NCI-H526 (cell line): ENCODE measurements at regions not wholly inside any gene's neighbourhood (a gene's known extent, or its start where the extent isn't known, plus 50 kb on each side); places are given as distances from the start of the nearest gene placed in this dataset.
"Not testable (repeated sequence)": the region's sequence is repeated elsewhere in the genome, so short reads cannot be mapped to it uniquely, and the experiment has no call there.

Source experiments
- DNase-seq, 2 experiments: peaks; one replicate each; lab custom pipeline; 2025; lab: John Stamatoyannopoulos, UW

DNA sequence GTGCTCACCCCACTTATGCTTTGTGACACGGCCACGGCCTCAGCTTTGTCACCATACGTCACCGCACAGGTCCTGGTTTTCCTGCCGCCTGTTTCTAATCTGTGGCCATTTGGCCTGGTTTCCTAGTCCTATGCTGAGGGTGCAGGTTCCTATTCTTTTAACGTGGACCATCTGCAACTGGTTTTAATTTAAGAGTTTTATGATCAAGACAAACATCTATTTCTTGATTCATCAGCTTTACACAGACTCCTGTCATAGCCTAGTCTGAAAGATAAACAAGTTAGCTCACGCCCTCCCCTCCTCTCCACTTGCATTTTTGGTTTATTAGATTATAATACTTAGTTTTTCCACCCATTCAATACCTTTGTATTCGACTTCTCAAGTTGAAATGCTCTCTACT, 97.5 kb upstream of the RPS6KA2 start:
- no peak for DNase-seq

DNA sequence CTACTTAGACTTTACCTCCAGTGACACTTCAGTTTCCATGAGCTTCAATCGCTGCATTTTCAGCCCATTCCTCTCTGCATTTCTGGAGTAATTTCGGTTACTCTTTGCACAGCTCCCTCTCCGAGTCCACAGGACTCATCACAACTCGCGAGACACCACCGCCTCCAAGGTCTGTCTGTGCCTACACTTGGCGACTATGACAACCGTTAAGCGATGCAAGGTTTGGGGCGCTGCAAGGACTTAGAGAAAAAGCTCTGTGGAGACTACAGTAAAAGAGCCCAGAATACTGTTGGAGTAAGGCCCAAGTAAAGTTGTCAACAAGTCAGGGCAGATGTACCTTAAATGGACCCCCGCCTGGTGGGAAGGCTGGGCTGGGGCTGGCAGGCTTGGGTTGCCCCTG, 95.7 kb upstream of the RPS6KA2 start:
- DNase-seq = no peak

DNA sequence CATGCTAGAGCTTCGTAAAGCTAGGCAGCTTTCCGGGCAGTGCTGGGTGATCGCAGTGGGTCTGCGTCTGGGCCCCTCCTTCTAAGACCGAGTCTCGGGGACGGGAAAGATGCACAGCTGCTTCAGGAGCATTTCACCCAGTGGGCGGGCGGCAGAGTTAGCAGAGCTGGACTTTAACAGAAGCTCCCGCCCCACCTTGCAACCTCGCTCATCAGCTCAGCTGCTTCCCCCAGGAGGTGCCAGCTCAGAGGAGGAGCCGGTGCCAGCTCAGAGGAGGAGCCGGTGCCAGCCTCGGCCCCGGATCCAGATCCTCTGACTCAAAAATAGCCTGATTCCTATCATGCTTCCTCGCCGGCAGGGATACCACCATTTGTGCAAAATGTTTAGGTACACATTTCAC, 94.5 kb upstream of the RPS6KA2 start:
- no peak for DNase-seq

DNA sequence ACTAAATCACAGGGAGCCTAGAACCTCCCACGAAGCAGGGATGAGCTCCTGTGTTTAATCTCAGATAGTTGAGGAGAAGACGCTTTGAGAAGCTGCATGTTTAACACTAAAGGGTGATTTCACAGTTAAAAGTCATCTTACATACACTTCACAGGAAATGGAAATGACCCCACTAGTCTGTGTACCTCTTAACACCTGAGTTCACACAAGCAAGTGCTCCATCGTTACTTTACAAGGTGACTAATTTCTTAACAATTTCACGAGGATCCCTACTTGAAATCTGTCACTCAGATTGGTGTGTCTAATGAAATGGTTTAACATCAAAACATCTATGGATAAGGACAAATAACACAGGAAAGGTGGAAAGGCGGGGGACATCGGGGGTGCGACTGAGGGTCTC, 93.8 kb upstream of the RPS6KA2 start:
- DNase-seq = no peak

DNA sequence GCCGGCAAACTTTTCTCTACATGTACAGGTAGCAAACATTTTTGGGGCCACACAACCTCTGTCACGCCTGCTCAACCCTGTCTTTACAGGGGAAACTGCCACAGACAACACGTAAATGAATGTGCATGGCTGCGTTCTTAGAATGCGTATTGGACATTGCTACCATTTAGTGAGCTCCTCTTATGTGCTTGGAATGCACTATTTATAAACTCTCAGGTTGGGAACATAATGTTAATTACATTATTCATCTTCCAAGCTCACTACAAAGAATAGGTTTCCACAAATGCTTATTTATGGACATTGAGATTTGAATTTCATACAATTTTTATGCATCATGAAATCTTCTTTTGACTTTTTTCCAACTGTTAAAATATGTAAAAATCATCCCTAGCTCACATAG, 92.0 kb upstream of the RPS6KA2 start:
- no peak for DNase-seq

DNA sequence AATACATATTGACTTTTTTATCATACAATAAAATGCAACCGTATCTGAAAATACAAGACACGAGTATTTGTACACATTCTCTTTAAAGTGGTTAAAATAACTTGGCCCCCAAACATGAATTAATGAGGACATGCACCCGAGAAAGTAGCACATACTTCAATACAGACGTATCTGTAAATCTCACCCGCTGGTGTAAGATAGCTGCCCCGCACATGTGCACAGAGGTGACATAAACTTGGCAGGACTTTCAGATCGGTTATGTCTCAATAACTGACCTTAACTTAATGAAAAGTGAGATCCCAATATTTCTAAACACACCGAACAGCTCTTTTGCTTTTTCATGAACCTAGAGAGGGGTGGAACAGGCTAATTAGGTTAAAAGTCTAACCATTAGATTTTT, 91.5 kb upstream of the RPS6KA2 start:
- no peak for DNase-seq

DNA sequence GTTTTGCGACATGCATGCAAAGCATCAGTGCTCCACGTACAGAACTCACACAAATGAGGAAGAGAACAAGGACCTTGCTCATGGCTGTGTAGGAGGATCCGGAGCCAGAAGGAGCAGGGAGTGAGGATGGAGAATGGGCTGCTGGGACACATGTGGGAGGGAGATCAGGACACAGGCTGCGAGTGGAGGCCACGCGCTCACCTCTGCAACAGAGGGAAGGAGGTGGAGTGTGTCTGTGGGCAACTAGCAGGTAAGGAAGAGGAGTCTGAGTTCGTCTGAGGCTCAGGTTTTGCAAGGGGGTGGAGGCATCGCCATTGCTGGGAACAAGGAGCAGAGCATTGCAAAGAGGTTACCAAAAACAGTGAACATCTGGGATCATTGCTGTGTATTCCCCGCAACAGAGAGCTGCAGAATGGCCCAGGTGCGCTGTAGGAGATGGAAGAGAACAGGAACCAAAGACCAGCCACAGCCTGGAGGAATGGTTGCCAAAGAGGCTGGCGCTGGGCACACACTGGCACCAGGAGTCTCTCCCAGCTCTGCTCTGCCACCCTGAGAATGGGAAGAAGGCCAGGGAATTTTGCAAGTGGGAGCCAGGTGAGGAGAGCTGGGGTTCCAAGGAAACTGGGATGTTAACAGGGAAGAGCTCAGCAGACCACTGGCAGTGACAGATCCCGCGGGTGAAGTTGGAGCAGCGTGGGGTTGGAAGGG, 90.0 kb upstream of the RPS6KA2 start:
- DNase-seq = no peak

DNA sequence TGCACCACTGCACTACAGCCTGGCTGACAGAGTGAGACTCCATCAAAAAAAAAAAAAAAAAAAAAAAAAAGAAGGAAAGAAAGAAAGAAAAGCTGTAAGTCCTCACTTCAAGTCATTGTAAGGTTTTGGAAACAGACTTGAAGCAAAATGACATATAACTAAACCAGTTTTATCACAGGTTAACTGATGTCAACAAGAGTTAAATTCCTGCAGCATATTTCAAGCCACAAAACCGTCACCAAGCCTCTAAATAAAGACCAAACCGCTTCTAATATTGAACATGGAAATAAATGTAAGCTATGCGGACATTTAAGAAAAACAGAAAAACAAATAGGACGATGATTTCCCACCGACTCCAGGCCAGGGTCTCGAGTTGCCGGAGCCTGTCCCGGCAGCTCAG, 88.9 kb upstream of the RPS6KA2 start:
- no peak for DNase-seq

DNA sequence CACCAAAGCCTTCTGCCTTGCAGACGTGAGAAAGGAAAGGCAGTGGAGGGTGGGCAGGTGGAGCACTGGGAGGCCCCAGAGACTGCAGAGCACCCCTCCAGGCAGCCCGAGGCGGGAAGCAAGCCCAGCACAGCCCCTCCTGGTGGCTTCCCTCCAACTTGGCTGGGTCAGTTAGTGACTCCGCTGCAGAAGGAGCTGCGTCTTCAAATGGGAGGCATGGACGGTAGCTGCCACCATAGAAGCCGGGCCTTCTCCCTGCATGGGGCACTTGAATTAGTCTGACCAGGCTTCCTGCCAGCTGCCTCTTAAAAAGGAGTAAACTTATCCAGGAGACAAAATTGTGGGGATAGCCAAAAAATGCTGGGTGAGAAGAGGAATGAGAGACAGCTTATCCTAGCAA, 88.0 kb upstream of the RPS6KA2 start:
- no peak for DNase-seq

DNA sequence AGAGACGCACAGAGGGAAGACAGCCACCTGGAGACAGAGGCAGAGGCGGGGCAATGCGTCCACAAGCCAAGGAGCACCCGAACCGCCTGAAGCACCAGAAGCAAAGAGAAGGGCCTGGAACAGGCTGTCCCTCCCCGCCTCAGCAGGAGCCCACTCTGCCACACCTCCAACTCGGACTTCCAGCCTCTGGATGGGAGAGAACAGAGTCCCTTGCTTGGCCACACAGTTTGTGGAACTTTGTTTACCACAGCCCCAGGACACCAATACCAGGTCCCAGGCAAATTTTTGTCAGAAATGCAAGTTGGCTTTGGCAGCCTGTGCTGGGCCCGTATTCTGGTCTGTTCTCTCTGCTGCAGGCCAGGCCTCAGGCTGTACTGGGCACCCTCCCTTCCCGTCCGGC, 87.5 kb upstream of the RPS6KA2 start:
- no peak for DNase-seq

DNA sequence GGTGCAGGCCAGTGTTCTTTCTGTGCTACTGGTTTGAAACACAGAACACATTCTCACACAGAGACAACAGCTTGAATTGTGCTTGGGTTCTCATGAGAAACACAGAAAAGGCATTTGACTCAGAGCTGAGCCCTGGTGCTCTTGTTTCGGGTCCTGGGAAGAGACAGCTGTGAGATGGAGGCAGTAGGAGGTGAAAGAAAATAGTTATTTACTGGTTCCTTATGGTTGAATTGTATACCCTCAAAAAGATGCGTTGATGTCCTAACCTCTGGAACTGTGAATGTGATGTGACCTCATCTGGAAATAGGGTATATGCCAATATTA, 87.1 kb upstream of the RPS6KA2 start:
- DNase-seq = no peak

DNA sequence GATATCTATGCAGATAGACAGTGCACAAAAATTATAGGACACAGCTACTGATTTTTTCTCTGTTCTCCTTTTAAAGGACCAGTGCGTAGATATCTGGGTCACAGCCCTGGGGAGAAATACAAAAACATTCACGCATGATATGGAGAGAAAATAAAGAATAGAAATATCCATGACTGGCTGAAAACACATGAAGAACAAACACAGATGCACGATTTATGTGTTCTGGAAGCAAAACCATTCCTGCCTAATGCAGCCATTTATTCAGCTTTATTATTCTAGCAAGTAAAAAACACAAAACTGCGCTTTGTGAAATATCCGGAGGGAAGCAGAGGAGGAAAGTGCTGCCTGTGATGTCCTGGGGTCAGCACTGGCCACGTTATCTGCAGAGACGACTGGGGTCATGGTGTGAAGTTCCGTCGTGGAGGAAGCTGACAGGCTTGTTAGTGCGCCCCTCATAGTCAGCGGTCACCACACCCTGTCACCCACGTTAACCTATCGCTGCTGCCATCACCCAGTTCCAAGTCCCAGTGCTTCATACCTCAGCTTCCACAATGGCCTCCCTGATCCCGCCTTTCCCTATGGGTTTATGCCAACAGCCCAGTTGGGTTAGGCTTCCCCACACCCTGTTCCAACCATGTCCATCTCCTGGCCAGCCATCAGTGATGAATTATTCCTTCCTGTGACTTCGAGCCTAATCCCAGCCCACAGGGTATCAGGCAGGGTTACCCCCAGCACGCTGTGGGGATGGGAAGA, 86.6 kb upstream of the RPS6KA2 start:
- DNase-seq = no peak

DNA sequence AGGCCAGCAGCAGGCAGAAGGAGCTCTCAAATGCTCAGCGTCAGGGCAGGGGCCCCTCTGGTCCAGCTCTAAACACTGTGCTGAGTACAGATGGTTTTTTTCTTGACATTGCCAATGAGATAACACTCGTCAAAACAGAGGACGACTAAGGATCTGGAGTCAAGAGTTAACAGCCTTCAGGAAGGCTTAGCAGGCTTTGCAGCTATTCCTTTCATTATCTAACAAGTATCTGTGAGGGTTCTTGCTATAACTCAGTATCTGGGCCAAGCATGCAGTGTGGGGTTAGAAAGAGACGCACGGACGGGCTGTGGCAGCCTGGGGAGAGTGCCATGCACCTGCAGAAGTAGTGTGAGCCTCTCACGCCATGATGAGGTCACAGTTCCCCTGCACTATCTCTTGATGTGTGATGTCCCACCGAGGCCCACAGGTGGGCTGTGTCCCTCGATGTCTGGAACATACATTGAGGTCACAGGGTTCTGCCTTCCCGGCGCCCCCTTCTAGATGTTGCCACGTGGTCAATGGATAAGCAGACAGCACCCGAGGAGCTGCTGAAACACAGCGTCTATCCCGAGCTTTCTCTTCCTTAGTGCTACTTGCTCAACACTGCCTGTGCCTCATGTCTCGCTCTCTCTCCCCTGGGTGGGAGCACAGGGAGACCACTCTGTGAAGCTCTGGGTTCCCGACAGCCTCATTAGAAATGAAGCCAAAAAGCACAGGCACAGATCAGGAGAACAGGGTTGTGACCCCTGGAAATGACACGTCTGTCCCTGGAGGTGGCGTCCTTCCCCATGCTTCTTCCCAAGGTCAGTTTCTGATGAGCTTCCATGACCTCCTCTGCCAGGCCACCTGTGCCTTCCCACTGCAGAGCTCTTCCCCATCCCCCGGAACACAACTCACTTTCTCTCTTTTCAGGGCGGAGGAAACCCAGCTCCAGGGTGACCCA, 85.5 kb upstream of the RPS6KA2 start:
- no peak for DNase-seq

DNA sequence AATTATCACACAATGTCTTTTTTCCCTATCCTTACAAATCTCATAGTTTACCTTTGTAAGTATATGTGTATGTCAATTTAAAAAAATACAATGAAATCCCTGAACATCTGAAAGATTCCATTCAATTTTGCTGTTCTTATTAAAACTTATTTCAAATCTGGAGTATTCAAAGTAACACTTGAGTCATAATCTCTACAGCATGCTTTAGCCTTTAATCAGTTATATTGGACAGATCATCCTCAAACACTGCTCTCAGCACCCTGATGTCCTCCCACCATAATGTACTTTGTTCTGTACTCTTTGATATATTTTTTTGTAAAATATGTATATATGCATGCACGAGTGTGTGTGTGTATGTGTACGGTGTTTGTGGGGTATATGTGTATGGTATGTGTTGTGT, 83.0 kb upstream of the RPS6KA2 start:
- no peak for DNase-seq

DNA sequence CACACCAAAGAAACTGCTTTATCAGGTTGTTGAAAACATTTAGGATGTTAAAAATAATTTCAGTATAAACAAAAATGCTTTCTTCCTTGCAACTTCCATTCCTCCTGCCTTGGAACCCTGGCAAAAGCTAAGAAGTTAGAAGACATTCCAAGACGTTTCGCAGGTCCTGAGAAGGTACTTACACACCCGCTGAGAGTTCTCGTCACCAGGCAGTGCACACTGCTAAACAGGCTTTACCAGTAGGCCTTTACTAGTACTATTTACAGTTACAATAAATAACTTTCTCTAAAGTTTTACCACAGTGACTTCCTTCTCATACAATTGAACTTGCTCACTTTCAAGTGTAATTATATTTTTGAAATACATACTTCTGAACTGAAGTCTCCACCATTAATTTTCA, 81.4 kb upstream of the RPS6KA2 start:
- no peak for DNase-seq

DNA sequence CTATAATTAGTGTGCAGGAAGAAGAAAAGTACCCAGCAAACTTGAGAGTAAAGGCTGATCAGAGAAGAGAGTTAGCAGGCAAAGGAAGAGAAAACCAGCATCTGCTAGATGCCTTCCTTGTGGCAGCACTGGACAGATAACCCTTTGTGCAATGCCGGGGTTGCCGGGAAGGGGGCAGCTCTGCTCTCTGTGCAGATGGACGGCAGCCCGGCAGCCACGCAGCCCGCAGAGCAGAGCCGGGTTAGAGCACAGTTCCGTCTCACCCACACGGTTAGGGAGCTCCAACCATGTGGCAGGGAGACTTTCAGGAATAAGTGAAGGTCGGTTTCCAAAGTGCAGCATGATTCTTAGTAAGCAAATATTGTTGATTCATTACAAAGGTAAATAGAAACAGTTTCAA, 80.0 kb upstream of the RPS6KA2 start:
- peak; percentile 55 to 86 for DNase-seq

DNA sequence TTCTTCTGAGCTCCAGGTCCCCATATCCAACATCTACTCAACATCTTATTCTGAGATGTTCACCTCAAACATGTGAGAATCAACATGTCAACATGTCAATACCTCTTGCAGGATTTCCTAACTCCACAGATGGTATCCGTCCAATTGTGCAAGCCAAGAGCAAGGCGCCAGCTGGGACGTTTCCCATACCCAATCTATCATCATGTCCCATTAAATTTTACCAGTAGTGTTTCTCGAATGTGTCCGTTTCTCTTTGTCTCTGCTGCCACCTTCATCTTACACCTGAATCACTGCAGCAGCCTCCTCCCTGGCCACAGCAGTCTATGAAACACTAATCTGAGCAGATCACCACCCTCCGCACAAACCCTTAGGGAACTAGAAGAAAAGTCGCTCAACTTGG, 78.0 kb upstream of the RPS6KA2 start:
- no peak for DNase-seq

DNA sequence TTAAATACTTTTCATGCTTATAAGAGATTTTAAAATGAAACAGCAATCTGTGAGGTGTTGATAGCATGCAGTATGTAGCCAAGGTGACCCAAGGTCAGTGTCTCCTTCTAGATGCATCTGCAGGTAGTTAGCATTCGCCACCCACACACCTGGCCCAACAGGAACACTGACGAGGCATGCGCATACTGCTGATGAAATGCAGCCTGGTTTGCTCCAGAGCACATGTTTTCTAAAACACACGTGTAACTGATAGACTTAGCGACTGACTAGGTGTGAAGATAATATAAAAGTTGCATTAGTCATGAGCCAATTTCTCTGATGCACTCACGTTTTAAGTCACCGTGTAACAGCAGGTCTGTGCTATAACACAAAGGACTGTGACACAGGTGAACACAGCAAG, 77.1 kb upstream of the RPS6KA2 start:
- no peak for DNase-seq

DNA sequence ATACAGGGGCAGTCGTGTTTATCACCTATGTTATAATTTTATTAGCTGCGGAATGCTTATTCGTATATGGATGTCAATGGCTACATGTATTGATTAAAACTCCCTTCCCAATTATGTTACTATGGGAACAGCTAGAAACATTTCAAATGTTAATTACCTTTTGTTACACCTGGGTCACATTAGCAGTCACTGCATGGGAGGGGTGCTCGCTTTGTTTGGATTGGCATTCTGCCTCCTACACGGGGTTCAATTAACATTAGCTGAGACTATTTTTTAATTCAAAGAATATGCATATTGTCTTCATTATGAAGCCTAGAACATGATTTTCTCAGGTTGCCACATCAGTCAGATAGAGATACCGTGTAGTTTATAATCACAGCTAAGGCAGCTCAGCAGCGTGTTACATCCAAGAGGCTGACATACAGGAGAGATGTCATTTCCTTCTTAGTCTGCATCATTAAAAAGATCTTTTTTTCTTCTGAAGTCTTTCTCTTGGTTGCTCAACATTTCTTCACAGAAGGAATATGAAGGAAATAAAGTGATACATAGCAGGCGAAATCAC, 76.2 kb upstream of the RPS6KA2 start:
- DNase-seq = no peak

DNA sequence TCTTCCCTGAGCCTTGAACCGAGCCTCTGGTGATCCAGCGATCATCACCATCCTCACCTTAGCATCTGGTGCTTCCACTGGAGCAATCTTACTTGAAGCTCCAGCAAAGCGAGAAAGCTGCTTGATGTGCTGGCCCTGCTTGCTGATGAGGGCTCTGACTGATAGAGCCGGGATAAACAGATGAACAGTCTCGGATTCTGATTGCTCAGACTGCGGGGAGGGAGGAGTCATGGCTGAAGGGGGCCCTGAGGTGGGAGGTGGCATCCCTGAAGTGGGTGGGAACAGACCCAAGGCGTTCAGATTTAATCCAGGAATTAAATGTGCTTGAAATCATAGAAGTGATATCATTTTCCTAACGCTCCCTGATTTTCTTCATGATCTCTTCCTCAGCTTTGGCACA, 74.4 kb upstream of the RPS6KA2 start:
- not testable (repeated sequence) for DNase-seq

DNA sequence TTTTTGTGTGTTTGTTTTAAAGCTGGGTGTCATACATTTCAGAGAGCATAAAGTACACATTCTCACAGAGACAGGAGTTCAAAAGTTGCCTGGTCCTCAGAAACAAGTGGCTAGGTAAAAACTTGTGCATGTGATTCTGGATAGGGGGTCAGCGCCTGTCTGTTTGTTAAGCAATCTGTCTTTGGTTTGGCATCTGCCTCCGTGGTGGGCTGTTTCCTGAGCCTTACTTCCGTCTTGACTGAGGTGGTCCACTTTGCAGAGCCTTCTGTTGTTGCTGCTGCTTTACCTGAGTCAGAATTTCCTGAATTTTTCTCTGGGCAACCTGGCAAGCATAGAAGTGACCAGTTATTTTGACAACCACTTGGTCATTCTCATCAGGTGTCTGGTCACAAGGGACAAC, 73.8 kb upstream of the RPS6KA2 start:
- not testable (repeated sequence) for DNase-seq

DNA sequence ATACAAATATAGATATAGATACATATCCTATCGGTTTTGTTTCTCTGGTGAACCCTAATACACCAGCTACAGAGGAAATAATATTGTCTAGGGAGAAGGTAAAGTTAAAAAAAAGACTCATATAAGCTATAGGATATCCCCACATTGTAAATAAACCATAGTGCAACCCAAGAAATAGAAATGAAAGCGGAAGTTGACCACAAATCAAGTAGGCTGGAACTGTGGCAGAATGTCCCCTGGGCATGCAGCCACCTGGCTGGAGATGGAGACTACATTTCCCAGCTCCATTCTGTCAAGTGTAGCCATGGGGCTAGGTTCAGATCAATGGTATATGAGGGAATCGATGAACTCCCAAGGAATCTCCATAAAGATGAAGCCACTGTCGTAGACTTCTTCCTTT, 70.1 kb upstream of the RPS6KA2 start:
- no peak for DNase-seq

DNA sequence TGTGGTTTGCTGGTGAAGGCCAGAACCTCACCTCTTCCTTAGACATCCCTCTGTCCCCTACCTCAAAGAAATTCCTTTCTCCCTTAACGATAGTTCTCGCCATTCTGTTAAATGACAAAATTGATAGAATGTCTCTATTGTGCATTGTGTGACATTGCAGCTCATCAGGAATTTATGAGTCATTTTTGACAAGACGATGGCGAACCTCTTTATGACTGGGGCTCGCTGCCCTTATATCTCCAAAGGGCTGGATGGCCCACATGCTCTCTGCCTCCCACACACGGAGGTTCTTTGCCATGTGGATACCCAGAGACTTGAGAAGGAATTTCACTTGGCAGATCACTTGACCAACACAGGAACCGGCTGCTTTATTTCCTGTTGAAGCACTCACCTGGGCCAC, 66.8 kb upstream of the RPS6KA2 start:
- no peak for DNase-seq
